K562 (cell line): ENCODE measurements at regions not wholly inside any gene's neighbourhood (a gene's known extent, or its start where the extent isn't known, plus 50 kb on each side); places are given as distances from the start of the nearest gene placed in this dataset.

Experiments
- BRD4 ChIP-seq: fragments of 200-600 bp; sonication (generic); IDR thresholded peaks from 2 replicates; pipeline ENCODE4 v1.6.1; 2017; ENCODE audit warnings: inconsistent platforms
- EZH2 ChIP-seq: IDR thresholded peaks from 2 replicates; pipeline ENCODE4 v1.6.1; 2012; ENCODE audit warnings: low read depth, mild to moderate bottlenecking, inconsistent platforms, low read length, borderline replicate concordance
- HDGF ChIP-seq: fragments of 450-650 bp; IDR thresholded peaks from 2 replicates; pipeline ENCODE4 v1.6.1; 2016
- IRF1 ChIP-seq: sonication (generic); formaldehyde crosslinking; IDR thresholded peaks from 2 replicates; pipeline ENCODE4 v1.8.0; 2022; ENCODE audit warnings: missing genetic modification reagents, mild to moderate bottlenecking, borderline replicate concordance
- MYC ChIP-seq, 2 experiments: fragments of 250-450 bp in 1 of 2; sonication (Bioruptor Pico) in 1 of 2; IDR thresholded peaks; 2 replicates each; pipeline versions ENCODE4 v1.5.1 to v1.6.1; 2012 to 2021; ENCODE audit warnings: low read depth in 2 of 2, borderline replicate concordance in 1 of 2, improper control_type of control experiment in 1 of 2, low read length in 1 of 2, mild to moderate bottlenecking in 1 of 2, moderate library complexity in 1 of 2
- NFYB ChIP-seq: IDR thresholded peaks from 2 replicates; pipeline ENCODE4 v1.6.1; 2011; ENCODE audit warnings: mild to moderate bottlenecking, moderate library complexity; ENCODE audit not compliant: insufficient read length; ENCODE audit errors: extremely low read depth
- PHF20 ChIP-seq: fragments of 450-650 bp; IDR thresholded peaks from 2 replicates; pipeline ENCODE4 v1.6.1; 2018; ENCODE audit not compliant: partially characterized antibody
- RBM25 ChIP-seq: fragments of 200-400 bp; formaldehyde crosslinking; IDR thresholded peaks from 2 replicates; pipeline ENCODE4 v1.6.1; 2018; ENCODE audit warnings: low read length, low read depth, moderate library complexity; ENCODE audit not compliant: severe bottlenecking
- TCF7L2 ChIP-seq: fragments of 150-350 bp; IDR thresholded peaks from 2 replicates; pipeline ENCODE4 v1.6.1; 2016; ENCODE audit warnings: low read depth, mild to moderate bottlenecking, low read length, moderate library complexity
- TEAD4 ChIP-seq, 2 experiments: sonication (generic) in 1 of 2; formaldehyde crosslinking in 1 of 2; IDR thresholded peaks; 2 replicates each; pipeline versions ENCODE4 v1.6.1 to v1.8.0; 2012 to 2022; ENCODE audit warnings: borderline replicate concordance in 1 of 2, inconsistent platforms in 1 of 2, low read length in 1 of 2, mild to moderate bottlenecking in 1 of 2, missing genetic modification reagents in 1 of 2
- TRIM25 ChIP-seq: fragments of 450-650 bp; IDR thresholded peaks from 2 replicates; pipeline ENCODE4 v1.7.0; 2016; ENCODE audit warnings: borderline replicate concordance
- ZBTB33 ChIP-seq: sonication (generic); formaldehyde crosslinking; IDR thresholded peaks from 2 replicates; pipeline ENCODE4 v1.8.1; 2023; ENCODE audit warnings: mild to moderate bottlenecking, missing genetic modification reagents
- ZBTB5 ChIP-seq: fragments of 450-650 bp; IDR thresholded peaks from 2 replicates; pipeline ENCODE4 v1.6.1; 2017; ENCODE audit warnings: antibody characterized with exemption

- TF ChIP-seq TEAD4 (IDR thresholded peaks at IDR 0.05; ENCODE audit: low read length) (no peak), TEAD4 (CRISPR knock-in tag; IDR thresholded peaks at IDR 0.05; ENCODE audit: borderline replicate concordance) (no peak), BRD4 (no peak), TRIM25 (no peak), IRF1 (no peak), MYC (IDR thresholded peaks at IDR 0.05; ENCODE audit: low read depth, low read length) (no peak), MYC (CRISPR knock-in tag; IDR thresholded peaks at IDR 0.05; ENCODE audit: borderline replicate concordance, low read depth) (no peak), PHF20 (no peak), EZH2 (no peak), RBM25 (no peak), ZBTB5 (no peak), NFYB (no peak), TCF7L2 (no peak), HDGF (no peak), ZBTB33 (CRISPR knock-in tag) (no peak)
Observed at GRCh38 chr2:59935005-59935404, 618.4 kb downstream of the BCL11A start.
